Stimulated activated CD4-positive, alpha-beta T cell treated with anti-CD3 and anti-CD28 coated beads, Interleukin-12 subunit alpha, Interleukin-12 subunit beta, amount 100 ng/mL, for 48 hours (primary cell): ENCODE measurements at regions not wholly inside any gene's neighbourhood (a gene's known extent, or its start where the extent isn't known, plus 50 kb on each side); places are given as distances from the start of the nearest gene placed in this dataset.
"Not testable (repeated sequence)": the region's sequence is repeated elsewhere in the genome, so short reads cannot be mapped to it uniquely, and the experiment has no call there.

ENCODE experiments used
- DNase-seq, 3 donors: peaks; one replicate each; pipeline ENCODE4 v3.0.0-alpha.2; 2020; ENCODE audit warnings: low read depth in 2 of 3, low spot score in 1 of 3

GRCh38 chr1:112855152-112855828, 100.7 kb downstream of the SLC16A1 start:
- no peak for DNase-seq

GRCh38 chr1:112854368-112854984, 101.5 kb downstream of the SLC16A1 start:
- DNase-seq: not testable (repeated sequence)

- DNase-seq: not testable (repeated sequence)
These were observed 102.1 kb downstream of the SLC16A1 start for GRCh38 chr1:112853915-112854314.

- DNase-seq: no peak
These were observed 103.1 kb downstream of the SLC16A1 start for GRCh38 chr1:112852934-112853333.

- no peak for DNase-seq
These were observed 103.7 kb downstream of the SLC16A1 start for GRCh38 chr1:112852276-112852675.

GRCh38 chr1:112850034-112850757, 105.8 kb downstream of the SLC16A1 start:
- DNase-seq: no peak

GRCh38 chr1:112849425-112850033, 106.5 kb downstream of the SLC16A1 start:
- DNase-seq: no peak

- no peak for DNase-seq
These were observed 114.2 kb downstream of the SLC16A1 start for GRCh38 chr1:112841825-112842224.

- no peak for DNase-seq
These were observed 115.1 kb downstream of the SLC16A1 start for GRCh38 chr1:112840631-112841624.

GRCh38 chr1:112836642-112837041, 119.4 kb downstream of the SLC16A1 start:
- DNase-seq: no peak

GRCh38 chr1:112833806-112834205, 118.7 kb upstream of the PPM1J start:
- no peak for DNase-seq

GRCh38 chr1:112832259-112832658, 117.1 kb upstream of the PPM1J start:
- DNase-seq: not testable (repeated sequence)

GRCh38 chr1:112829691-112830090, 114.6 kb upstream of the PPM1J start:
- DNase-seq: not testable (repeated sequence)

- no peak for DNase-seq
These were observed 113.6 kb upstream of the PPM1J start for GRCh38 chr1:112828716-112829115.

GRCh38 chr1:112827391-112827790, 112.3 kb upstream of the PPM1J start:
- not testable (repeated sequence) for DNase-seq

- DNase-seq: no peak
These were observed 111.2 kb upstream of the PPM1J start for GRCh38 chr1:112826217-112826944.

GRCh38 chr1:112825563-112826216, 110.6 kb upstream of the PPM1J start:
- DNase-seq: not testable (repeated sequence)

- DNase-seq: not testable (repeated sequence)
These were observed 109.9 kb upstream of the PPM1J start for GRCh38 chr1:112825075-112825474.

- DNase-seq: not testable (repeated sequence)
These were observed 106.4 kb upstream of the PPM1J start for GRCh38 chr1:112821307-112822063.
